GM12874 (cell line): ENCODE measurements at regions not wholly inside any gene's neighbourhood (a gene's known extent, or its start where the extent isn't known, plus 50 kb on each side); places are given as distances from the start of the nearest gene placed in this dataset.

Experiments
- TF ChIP-seq, protein P1 (sequence below): IDR thresholded peaks from 2 replicates; pipeline ENCODE4 v1.5.1; 2011; ENCODE audit warnings: low read depth, mild to moderate bottlenecking, control low read depth, low read length, moderate library complexity; ENCODE audit not compliant: insufficient read depth

DNA sequence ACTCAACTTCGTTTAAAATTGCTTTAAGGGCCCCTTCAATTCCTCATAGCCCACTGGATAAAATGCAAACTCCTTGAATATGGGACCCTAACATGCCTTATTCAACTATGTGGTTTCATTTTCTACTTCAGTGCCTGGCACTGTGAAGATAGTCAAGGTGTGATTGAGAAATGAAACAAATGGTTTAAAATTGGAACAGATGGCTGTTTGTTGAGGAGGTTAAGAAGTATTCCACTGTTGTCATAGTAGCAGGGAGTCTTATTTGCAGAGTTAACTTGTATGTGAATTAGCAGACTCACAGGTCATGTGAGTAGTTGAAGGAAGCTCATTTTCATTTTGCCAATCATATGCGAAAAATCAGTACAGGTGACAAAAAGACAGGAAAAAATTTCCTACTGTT, 593.3 kb downstream of the KCTD8 start:
- TF ChIP-seq, protein P1, sequence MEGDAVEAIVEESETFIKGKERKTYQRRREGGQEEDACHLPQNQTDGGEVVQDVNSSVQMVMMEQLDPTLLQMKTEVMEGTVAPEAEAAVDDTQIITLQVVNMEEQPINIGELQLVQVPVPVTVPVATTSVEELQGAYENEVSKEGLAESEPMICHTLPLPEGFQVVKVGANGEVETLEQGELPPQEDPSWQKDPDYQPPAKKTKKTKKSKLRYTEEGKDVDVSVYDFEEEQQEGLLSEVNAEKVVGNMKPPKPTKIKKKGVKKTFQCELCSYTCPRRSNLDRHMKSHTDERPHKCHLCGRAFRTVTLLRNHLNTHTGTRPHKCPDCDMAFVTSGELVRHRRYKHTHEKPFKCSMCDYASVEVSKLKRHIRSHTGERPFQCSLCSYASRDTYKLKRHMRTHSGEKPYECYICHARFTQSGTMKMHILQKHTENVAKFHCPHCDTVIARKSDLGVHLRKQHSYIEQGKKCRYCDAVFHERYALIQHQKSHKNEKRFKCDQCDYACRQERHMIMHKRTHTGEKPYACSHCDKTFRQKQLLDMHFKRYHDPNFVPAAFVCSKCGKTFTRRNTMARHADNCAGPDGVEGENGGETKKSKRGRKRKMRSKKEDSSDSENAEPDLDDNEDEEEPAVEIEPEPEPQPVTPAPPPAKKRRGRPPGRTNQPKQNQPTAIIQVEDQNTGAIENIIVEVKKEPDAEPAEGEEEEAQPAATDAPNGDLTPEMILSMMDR: no peak

DNA sequence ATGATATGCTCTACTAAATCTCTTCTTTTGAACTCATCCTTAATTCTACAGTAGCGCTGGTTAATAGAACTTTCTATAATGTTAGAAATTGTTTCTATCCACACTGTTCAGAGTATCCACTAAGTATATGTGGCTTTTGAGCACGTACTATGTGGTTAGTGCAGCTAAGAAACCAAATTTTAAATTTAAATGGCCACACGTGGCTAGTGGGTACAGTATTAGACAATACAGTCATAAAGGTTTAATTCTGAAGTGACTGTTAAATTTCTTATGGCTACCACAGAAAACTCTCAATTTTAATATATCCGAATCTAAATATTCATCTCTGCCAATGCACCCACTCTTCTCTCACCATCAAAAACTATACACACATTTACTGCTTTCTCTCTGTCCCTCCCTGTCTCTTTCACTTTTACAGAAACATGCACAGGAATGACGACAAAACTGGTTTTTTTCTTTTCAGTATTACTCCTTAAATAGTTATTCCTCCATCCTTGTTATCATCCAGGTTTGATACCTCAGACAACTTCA, 583.9 kb downstream of the KCTD8 start:
- TF ChIP-seq, protein P1: no peak

DNA sequence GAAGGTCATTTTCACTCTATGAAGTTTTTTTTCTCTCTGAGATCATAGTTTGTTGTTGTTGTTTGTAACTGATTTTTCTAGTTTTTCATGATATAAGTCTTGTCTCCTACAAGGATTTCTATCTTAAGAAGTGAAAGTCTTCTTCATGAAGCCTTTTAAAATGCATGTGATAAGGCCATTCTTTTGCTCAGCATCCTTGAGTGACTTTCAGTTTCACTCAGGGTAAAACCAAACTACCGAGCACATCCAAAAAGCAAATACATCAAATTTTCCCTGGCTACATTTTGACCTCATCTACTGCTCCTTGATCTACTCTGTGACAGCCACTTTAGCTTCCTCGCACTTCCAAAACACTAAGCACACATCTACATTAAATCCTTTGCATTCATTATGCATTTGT, 580.7 kb downstream of the KCTD8 start:
- TF ChIP-seq, protein P1: no peak

DNA sequence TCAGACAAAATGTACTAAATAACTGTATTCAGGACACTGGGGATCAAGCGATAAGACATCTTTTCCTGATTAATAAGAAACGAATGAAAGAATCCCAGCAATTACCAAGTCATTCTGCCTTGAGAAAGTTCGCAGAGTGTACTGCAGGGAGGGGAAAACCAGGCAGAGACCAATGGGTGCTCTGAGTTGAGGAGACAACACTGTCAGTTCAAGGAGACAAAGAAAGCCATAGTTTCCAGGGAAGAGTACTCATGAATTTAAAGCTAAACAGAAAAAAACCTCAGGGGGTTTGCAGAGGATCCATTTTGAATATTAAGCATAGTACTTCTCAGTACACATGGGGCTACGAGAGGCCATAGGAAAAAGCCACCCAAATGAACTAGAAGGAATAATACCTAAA, 573.0 kb downstream of the KCTD8 start:
- TF ChIP-seq, protein P1: no peak

DNA sequence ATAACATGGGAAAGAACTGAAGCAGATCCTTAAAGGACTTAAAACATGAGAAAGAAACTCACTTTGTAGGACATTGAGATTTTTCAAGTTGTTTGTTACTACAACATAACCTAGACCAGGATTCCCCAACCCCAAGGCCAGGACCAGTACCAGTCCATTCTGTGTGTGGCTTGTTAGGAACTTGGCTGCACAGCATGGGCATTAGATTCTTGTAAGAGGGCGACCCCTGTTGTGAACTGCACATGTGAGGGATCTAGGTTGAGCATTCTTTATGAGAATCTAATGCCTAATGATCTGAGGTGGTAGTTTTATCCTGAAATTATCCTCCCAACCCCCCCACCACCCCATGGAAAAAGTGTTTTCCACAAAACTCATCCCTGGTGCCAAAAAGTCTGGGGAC, 566.1 kb downstream of the KCTD8 start:
- TF ChIP-seq, protein P1: no peak

DNA sequence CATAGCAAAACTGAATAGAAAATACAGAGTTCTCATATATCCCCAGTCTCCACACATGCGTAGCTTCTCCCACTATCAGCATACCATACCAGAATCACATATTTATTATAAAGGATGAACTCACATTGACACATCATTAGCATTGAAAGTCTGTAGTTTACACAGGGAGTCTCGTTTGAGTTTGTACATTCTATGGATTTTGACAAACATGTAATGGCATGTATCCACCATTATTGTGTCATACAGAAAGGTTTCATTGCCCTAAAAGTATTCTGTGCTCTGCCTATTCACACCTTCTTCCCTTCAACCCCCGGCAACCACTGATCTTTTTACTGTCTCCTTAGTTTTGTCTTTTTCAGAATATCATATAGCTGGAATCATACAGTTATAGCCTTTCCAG, 562.4 kb downstream of the KCTD8 start:
- TF ChIP-seq, protein P1: no peak

DNA sequence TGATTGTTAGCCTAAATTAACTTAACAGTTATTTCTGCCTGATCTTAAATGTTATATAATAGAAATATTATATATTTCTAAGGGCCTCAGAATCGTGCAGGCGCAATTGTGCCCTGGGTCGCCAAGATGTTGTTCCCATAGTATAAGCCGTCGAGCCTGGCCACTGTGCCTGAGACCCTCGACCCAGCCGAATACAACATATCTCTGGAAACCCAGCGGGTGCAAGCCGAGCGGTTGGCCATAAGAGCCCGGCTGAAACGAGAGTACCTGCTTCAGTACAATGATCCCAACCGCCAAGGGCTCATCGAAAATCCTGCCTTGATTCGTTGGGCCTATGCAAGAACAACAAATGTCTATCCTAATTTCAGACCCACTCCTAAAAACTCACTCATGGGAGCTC, 549.8 kb downstream of the KCTD8 start:
- TF ChIP-seq, protein P1: no peak
